ENCODE measurements at regions not wholly inside any gene's neighbourhood (a gene's known extent, or its start where the extent isn't known, plus 50 kb on each side); places are given as distances from the start of the nearest gene placed in this dataset.

GRCh38 chr14:66140213-66140918, 345.8 kb upstream of the CCDC196 start:
- intact Hi-C loops (cut with DNase I): no loop called here
- Histone ChIP-seq H3K36me3 (replicated peaks in 1 of 2) (no peaks in the 10 kb centered on the region), H3K27ac (no peak overlapping the region), H3K27me3 (no peaks in the 10 kb centered on the region), H3K4me1 (replicated peaks in 1 of 2) (no peaks in the 10 kb centered on the region), H3K4me3 (no peak overlapping the region), H3K9me3 (replicated peaks in 1 of 3) (no peaks in the 10 kb centered on the region)
- no peak for DNase-seq
- WGBS, 4 donors: 74 to 82% (median 75%) methylated on average over 6 of the region's 6 CpGs
- TF ChIP-seq POLR2A (IDR thresholded peaks at IDR 0.05): no peak
- TF ChIP-seq CTCF (IDR thresholded peaks at IDR 0.05): no peak

- no peak for DNase-seq
- Histone ChIP-seq H3K36me3 (replicated peaks in 1 of 2) (no peaks in the 10 kb centered on the region), H3K4me1 (replicated peaks in 1 of 2) (no peaks in the 10 kb centered on the region), H3K9me3 (replicated peaks in 1 of 3) (no peaks in the 10 kb centered on the region), H3K4me3 (no peak overlapping the region), H3K27me3 (no peaks in the 10 kb centered on the region), H3K27ac (no peak overlapping the region)
- 80 to 98% (median 97%) methylated on average over 1 to 3 of the region's 3 CpGs; no CpG with 5 or more reads in 1 of the 4 donors for WGBS, 4 donors
- intact Hi-C loops (cut with DNase I): no loop called here
- TF ChIP-seq CTCF (IDR thresholded peaks at IDR 0.05) (no peak), POLR2A (IDR thresholded peaks at IDR 0.05) (no peak)
Observed at GRCh38 chr14:66140963-66141362, 345.2 kb upstream of the CCDC196 start.

DNA sequence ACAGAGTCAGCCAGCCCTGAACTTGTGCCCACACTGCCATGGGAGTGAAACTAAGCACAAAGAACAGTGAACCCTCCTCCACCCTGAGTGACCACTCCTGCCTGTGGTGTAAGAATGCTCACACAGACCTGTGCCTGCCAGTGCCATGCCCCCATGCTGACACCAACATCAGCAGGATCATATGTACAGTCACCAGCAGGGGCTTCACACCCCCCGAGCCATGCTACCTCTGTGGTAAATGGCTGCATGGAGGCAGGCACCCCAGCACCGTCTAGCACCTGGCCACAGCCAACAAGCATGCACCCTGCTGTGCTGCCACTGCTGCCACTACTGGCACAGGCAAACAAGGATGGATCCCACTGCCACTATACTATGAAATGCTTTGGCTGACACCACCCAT, 344.4 kb upstream of the CCDC196 start:
- Histone ChIP-seq H3K27ac (no peak overlapping the region), H3K36me3 (replicated peaks in 1 of 2) (no peaks in the 10 kb centered on the region), H3K4me3 (no peak overlapping the region), H3K4me1 (replicated peaks in 1 of 2) (no peaks in the 10 kb centered on the region), H3K27me3 (no peaks in the 10 kb centered on the region), H3K9me3 (replicated peaks in 1 of 3) (no peaks in the 10 kb centered on the region)
- DNase-seq: no peak
- no peak for TF ChIP-seq CTCF (IDR thresholded peaks at IDR 0.05)
- TF ChIP-seq POLR2A (IDR thresholded peaks at IDR 0.05): no peak
- intact Hi-C loops (cut with DNase I): no loop called here
- 79 to 98% (median 83%) methylated on average over 2 of the region's 2 CpGs for WGBS, 4 donors

DNA sequence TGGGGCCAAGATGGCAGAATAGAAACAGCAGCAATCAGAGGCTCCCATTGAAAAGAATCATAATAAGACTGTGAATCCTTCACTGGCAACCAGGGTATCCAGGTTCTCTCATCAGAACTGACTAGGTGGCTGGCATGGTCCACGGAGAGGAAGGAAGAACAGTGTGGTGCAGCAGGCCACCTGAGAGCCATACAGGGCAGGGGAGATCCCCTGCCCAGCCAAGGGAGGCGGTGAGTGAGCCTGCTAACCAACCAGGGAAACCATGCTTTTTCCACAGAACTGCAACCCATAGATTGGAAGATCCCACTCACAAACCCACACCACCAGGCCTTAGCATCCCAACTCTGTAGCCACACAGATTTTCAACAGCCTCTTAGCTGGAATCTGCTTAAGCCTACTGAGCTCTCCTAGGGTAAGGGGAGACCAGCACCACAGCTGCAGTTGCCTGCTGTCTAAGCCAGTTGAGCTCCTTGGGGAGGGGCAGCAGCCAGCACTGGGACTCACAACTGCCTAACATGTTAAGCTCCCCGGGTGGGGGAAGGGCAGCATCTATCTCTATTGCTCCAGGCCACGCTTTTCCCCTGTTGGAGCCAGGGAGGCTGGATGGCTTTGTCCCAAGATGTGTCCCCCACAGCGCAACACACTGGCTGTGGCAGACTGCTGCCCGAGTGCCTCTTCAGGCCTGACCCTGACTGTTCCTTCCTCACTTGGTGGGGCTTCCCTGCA, 342.6 kb upstream of the CCDC196 start:
- Histone ChIP-seq H3K36me3 (replicated peaks in 1 of 2) (no peaks in the 10 kb centered on the region), H3K4me1 (replicated peaks in 1 of 2) (no peaks in the 10 kb centered on the region), H3K4me3 (no peak overlapping the region), H3K27ac (no peak overlapping the region), H3K27me3 (no peaks in the 10 kb centered on the region), H3K9me3 (replicated peaks in 1 of 3) (no peaks in the 10 kb centered on the region)
- 80 to 95% (median 91%) methylated on average over 4 to 6 of the region's 6 CpGs for WGBS, 4 donors
- no peak for DNase-seq
- intact Hi-C loops (cut with DNase I): no loop called here
- TF ChIP-seq CTCF (IDR thresholded peaks at IDR 0.05): no peak
- TF ChIP-seq POLR2A (IDR thresholded peaks at IDR 0.05): no peak
